ENCODE measurements at regions not wholly inside any gene's neighbourhood (a gene's known extent, or its start where the extent isn't known, plus 50 kb on each side); places are given as distances from the start of the nearest gene placed in this dataset.

GRCh38 chrX:13260598-13260997 lies 59.3 kb downstream of the ATXN3L start:
- no peak for TF ChIP-seq POLR2A (IDR thresholded peaks at IDR 0.05; ENCODE audit: low read depth, low read length)
- TF ChIP-seq TAF1 (IDR thresholded peaks at IDR 0.05; ENCODE audit: low read depth, low read length), result no peak

Measured in GM12891 (cell line).